K562 (cell line): ENCODE measurements at regions not wholly inside any gene's neighbourhood (a gene's known extent, or its start where the extent isn't known, plus 50 kb on each side); places are given as distances from the start of the nearest gene placed in this dataset.

Experiments used
- ATAC-seq: fragments of 200-7000 bp; cut with Tn5 transposase; 3 replicates; pipeline ENCODE4 v1.9.1; 2020; ENCODE audit warnings: moderate library complexity
- BruUV-seq: library from RNA; stranded (reverse); fragments of 400-500 nt; replicated peaks from 2 replicates; lab custom pipeline; 2021; lab: Mats Ljungman, UMichigan
- CTCF ChIA-PET: fragments of 300-600 bp; formaldehyde crosslinking; extraction: SDS; loops from one replicate; lab custom pipeline; 2021; ENCODE audit warnings: low intra/inter-chr PET ratio; lab: Yijun Ruan, JAX
- POLR2A ChIA-PET: fragments of 300-600, 350-650 bp; sonication (Branson Sonifier 250); formaldehyde crosslinking; extraction: SDS; loops from one replicate; lab custom pipeline; 2021; ENCODE audit warnings: antibody characterized with exemption, inconsistent platforms; lab: Yijun Ruan, JAX
- DNase-seq, 4 experiments: peaks; one replicate each; pipeline versions ENCODE4 v3.0.0 to v3.0.0-alpha.2; 2011 to 2018; ENCODE audit warnings: low spot score in 3 of 4, mixed read lengths in 3 of 4; ENCODE audit errors: extremely low read depth in 1 of 4
- FAIRE-seq: peaks from 2 replicates; lab custom pipeline; 2011; peaks lifted over from hg19 to GRCh38; lab: Jason Lieb, UNC
- H2AFZ ChIP-seq: 2 replicates; pipeline ENCODE4 v1.6.0; 2011; ENCODE audit warnings: low read depth, low read length, control low read depth, inconsistent platforms
- H3K27ac ChIP-seq: fragments of 200-600 bp; 3 replicates; pipeline ENCODE4 v1.8.0; 2011; ENCODE audit warnings: low read depth, mild to moderate bottlenecking, control low read depth, inconsistent platforms, low read length, moderate library complexity, mixed read lengths; ENCODE audit errors: extremely low read depth
- H3K27me3 ChIP-seq, 2 experiments: fragments of 300-600 bp in 1 of 2; 2 replicates in 1 of 2; 3 replicates in 1 of 2; pipeline versions ENCODE4 v1.6.0 to v1.8.0; 2011; ENCODE audit warnings: inconsistent platforms in 2 of 2, low read length in 2 of 2, mild to moderate bottlenecking in 1 of 2, mixed read lengths in 1 of 2, moderate library complexity in 1 of 2; ENCODE audit not compliant: control insufficient read depth in 2 of 2, insufficient read depth in 2 of 2
- H3K36me3 ChIP-seq: fragments of 300-600 bp; 3 replicates; pipeline ENCODE4 v1.8.0; 2011; ENCODE audit warnings: mild to moderate bottlenecking, low read length, inconsistent platforms; ENCODE audit not compliant: control insufficient read depth, insufficient read depth
- H3K4me1 ChIP-seq, 2 experiments: fragments of 200-600 bp in 1 of 2; replicated peaks in 1 of 2; 2 replicates in 1 of 2; 3 replicates in 1 of 2; pipeline versions ENCODE4 v1.5.1 to v1.8.0; 2011; ENCODE audit warnings: inconsistent platforms in 2 of 2, low read length in 2 of 2, mild to moderate bottlenecking in 1 of 2, mixed read lengths in 1 of 2, moderate library complexity in 1 of 2; ENCODE audit not compliant: control insufficient read depth in 2 of 2, insufficient read depth in 2 of 2
- H3K4me2 ChIP-seq: 2 replicates; pipeline ENCODE4 v1.6.1; 2011; ENCODE audit warnings: low read length, control low read depth, inconsistent platforms, mixed read lengths; ENCODE audit not compliant: insufficient read depth
- H3K4me3 ChIP-seq: fragments of 200-600 bp; sonication (generic), shearing (Covaris generic); 2 replicates; pipeline ENCODE4 v1.5.1; 2016; ENCODE audit warnings: control low read depth, inconsistent platforms
- H3K79me2 ChIP-seq: fragments of 200-600 bp; 3 replicates; pipeline ENCODE4 v1.8.0; 2011; ENCODE audit warnings: low read length, inconsistent platforms; ENCODE audit not compliant: control insufficient read depth, insufficient read depth
- H3K9ac ChIP-seq, 2 experiments: 2 replicates each; pipeline versions ENCODE4 v1.6.0 to v1.6.1; 2011; ENCODE audit warnings: low read depth in 2 of 2, low read length in 2 of 2, control low read depth in 1 of 2, inconsistent platforms in 1 of 2, mild to moderate bottlenecking in 1 of 2, mixed read lengths in 1 of 2; ENCODE audit not compliant: insufficient read depth in 1 of 2
- H3K9me1 ChIP-seq: one replicate; pipeline ENCODE4 v1.6.0; 2011; ENCODE audit warnings: inconsistent platforms, mild to moderate bottlenecking, low read length, moderate library complexity; ENCODE audit not compliant: control insufficient read depth, insufficient read depth
- H3K9me3 ChIP-seq: replicated peaks from 2 replicates; pipeline ENCODE4 v1.5.1; 2011; ENCODE audit warnings: low read depth, low read length, inconsistent platforms; ENCODE audit not compliant: control insufficient read depth, insufficient read depth
- H4K20me1 ChIP-seq: replicated peaks from 2 replicates; pipeline ENCODE4 v1.6.1; 2011; ENCODE audit warnings: low read length, inconsistent platforms, mixed read lengths; ENCODE audit not compliant: control insufficient read depth, insufficient read depth
- BRF1 ChIP-seq: IDR thresholded peaks from 3 replicates; pipeline ENCODE4 v1.6.1; 2011; ENCODE audit warnings: borderline replicate concordance, mild to moderate bottlenecking; ENCODE audit not compliant: insufficient read length; ENCODE audit errors: extremely low read depth
- ETS1 ChIP-seq: conservative IDR thresholded peaks from 2 replicates; pipeline ENCODE4 v1.6.1; 2011; ENCODE audit warnings: low read depth, mild to moderate bottlenecking, low read length; ENCODE audit not compliant: control insufficient read depth
- EZH2 ChIP-seq: IDR thresholded peaks from 2 replicates; pipeline ENCODE4 v1.6.1; 2012; ENCODE audit warnings: low read depth, mild to moderate bottlenecking, inconsistent platforms, low read length, borderline replicate concordance
- FOXA1 ChIP-seq: fragments of 450-650 bp; IDR thresholded peaks from 2 replicates; pipeline ENCODE4 v1.6.1; 2016; ENCODE audit warnings: mild to moderate bottlenecking, borderline replicate concordance
- HMG20B ChIP-seq: fragments of 250-450 bp; sonication (Bioruptor Pico); IDR thresholded peaks from 2 replicates; pipeline ENCODE4 v1.5.0; 2021; ENCODE audit warnings: mild to moderate bottlenecking
- KDM5B ChIP-seq: fragments of 200-600 bp; sonication (generic); IDR thresholded peaks from 2 replicates; pipeline ENCODE4 v1.6.1; 2012; ENCODE audit warnings: low read depth, mild to moderate bottlenecking, moderate library complexity, low read length, control low read depth, inconsistent platforms; ENCODE audit not compliant: insufficient replicate concordance
- NR3C1 ChIP-seq: sonication (generic); formaldehyde crosslinking; IDR thresholded peaks from 2 replicates; pipeline ENCODE4 v1.8.1; 2022; ENCODE audit warnings: missing genetic modification reagents
- PHB2 ChIP-seq: fragments of 450-650 bp; IDR thresholded peaks from 2 replicates; pipeline ENCODE4 v1.6.1; 2017; ENCODE audit warnings: low read depth
- POLR2G ChIP-seq: fragments of 200-400 bp; formaldehyde crosslinking; IDR thresholded peaks from 2 replicates; pipeline ENCODE4 v1.6.1; 2017; ENCODE audit warnings: low read depth, mild to moderate bottlenecking, antibody characterized with exemption, low read length, moderate library complexity
- PURB ChIP-seq: sonication (generic); formaldehyde crosslinking; IDR thresholded peaks from 2 replicates; pipeline ENCODE4 v1.9.0; 2021; ENCODE audit warnings: low read depth, mild to moderate bottlenecking, missing genetic modification reagents
- SMAD3 ChIP-seq: fragments of 450-650 bp; formaldehyde crosslinking; conservative IDR thresholded peaks from 2 replicates; pipeline ENCODE4 v1.4.0; 2020; ENCODE audit warnings: mild to moderate bottlenecking
- ZBED1 ChIP-seq: IDR thresholded peaks from 2 replicates; pipeline ENCODE4 v1.6.1; 2014
- ZNF124 ChIP-seq: sonication (generic); formaldehyde crosslinking; IDR thresholded peaks from 2 replicates; pipeline ENCODE4 v1.8.1; 2022; ENCODE audit warnings: missing genetic modification reagents
- ZNF695 ChIP-seq: fragments of 450-650 bp; formaldehyde crosslinking; IDR thresholded peaks from 2 replicates; pipeline ENCODE4 v1.4.0; 2020; ENCODE audit warnings: mild to moderate bottlenecking, moderate library complexity
- ZZZ3 ChIP-seq: fragments of 450-650 bp; IDR thresholded peaks from 2 replicates; pipeline ENCODE4 v1.6.1; 2016; ENCODE audit warnings: antibody characterized with exemption, mild to moderate bottlenecking, moderate library complexity
- WGBS: fragments of 100-300 bp; shearing (Covaris generic); methylation state at CpG from one replicate; pipeline ENCODE4 v1.1.6; 2016; ENCODE audit warnings: low coverage, mixed read lengths; ENCODE audit not compliant: insufficient coverage; ENCODE audit errors: missing lambda C conversion rate; 5-methylcytosine and 5-hydroxymethylcytosine counted together
- in situ Hi-C: fragments of 300-500 bp; cut with MboI; formaldehyde crosslinking; loops from 4 replicates; pipeline ENCODE4 v1.15.0; 2018; ENCODE audit warnings: inconsistent platforms, mixed read lengths
- intact Hi-C: fragments of 100-400 bp; cut with micrococcal nuclease; formaldehyde crosslinking; loops from 2 replicates; pipeline ENCODE4 v1.14.2; 2022
- TF ChIP-seq, protein P1 (sequence below): fragments of 450-650 bp; IDR thresholded peaks from 2 replicates; pipeline ENCODE4 v1.6.1; 2017; ENCODE audit warnings: mild to moderate bottlenecking, moderate library complexity
- TF ChIP-seq, protein P2 (sequence below): sonication (generic); formaldehyde crosslinking; IDR thresholded peaks from 2 replicates; pipeline ENCODE4 v1.8.1; 2022; ENCODE audit warnings: missing genetic modification reagents

DNA sequence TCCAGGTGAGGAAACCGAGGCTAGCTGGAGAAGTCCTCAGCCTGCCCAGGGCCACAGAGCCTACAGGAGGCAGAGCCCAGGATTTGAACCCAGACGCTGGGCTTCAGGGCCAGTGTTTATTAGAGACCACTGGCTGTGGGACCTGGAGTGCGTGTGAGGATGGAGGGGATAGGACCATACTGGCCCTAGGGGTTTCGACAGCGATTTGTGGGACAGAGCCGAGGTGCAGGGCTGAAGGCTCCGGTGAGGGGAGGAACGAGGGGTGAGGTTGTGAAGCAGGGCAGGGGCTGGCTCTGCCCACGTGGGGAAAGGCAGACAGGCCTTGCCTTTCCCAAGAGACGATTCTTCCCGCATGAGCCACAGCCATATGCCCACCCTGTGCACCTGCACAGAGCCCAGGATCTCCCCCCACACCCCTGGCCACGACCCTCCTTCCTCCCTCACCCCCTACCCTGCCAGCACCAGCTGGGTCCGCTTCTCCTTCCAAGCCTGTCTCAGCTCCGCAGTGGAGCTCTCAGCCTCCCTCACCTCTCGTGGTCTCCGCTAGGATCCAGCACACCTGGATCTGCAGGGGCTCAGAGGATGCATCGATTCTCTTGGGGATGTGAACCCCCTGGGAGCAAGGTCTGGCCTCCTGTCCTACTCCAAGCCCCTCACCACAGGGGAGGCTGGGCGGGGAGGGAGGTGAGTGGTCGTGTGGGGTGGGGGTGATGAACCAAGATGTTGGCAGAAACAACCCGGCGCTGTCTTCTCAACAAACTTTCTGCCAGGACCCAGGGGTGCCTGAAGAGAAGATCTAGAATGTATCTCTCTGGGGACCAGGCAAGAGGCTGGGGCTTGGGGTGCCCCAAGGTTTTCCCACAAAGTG is 58.4 kb downstream of the RTL6 start:
- H4K20me1 ChIP-seq = no peaks in the 10 kb centered on the region
- no peak overlapping the region for H3K9ac ChIP-seq
- no peaks in the 10 kb centered on the region for H3K9me3 ChIP-seq
- ChIA-PET POLR2A (no interaction called here), CTCF (no interaction called here)
- H3K79me2 ChIP-seq = no peaks in the 10 kb centered on the region
- H3K4me2 ChIP-seq = no peak overlapping the region
- BruUV-seq = no TSS peak
- H3K4me3 ChIP-seq = no peak overlapping the region
- no peak overlapping the region for H3K27ac ChIP-seq
- TF ChIP-seq, protein P1, sequence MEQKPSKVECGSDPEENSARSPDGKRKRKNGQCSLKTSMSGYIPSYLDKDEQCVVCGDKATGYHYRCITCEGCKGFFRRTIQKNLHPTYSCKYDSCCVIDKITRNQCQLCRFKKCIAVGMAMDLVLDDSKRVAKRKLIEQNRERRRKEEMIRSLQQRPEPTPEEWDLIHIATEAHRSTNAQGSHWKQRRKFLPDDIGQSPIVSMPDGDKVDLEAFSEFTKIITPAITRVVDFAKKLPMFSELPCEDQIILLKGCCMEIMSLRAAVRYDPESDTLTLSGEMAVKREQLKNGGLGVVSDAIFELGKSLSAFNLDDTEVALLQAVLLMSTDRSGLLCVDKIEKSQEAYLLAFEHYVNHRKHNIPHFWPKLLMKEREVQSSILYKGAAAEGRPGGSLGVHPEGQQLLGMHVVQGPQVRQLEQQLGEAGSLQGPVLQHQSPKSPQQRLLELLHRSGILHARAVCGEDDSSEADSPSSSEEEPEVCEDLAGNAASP = no peak
- no peak for TF ChIP-seq NR3C1 (CRISPR knock-in tag)
- TF ChIP-seq, protein P2, sequence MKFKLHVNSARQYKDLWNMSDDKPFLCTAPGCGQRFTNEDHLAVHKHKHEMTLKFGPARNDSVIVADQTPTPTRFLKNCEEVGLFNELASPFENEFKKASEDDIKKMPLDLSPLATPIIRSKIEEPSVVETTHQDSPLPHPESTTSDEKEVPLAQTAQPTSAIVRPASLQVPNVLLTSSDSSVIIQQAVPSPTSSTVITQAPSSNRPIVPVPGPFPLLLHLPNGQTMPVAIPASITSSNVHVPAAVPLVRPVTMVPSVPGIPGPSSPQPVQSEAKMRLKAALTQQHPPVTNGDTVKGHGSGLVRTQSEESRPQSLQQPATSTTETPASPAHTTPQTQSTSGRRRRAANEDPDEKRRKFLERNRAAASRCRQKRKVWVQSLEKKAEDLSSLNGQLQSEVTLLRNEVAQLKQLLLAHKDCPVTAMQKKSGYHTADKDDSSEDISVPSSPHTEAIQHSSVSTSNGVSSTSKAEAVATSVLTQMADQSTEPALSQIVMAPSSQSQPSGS (CRISPR knock-in tag) = no peak
- no peak for TF ChIP-seq KDM5B
- TF ChIP-seq PHB2 = no peak
- TF ChIP-seq PURB (CRISPR knock-in tag) = no peak
- no peak for TF ChIP-seq ZZZ3
- TF ChIP-seq BRF1 = no peak
- no peak for TF ChIP-seq ZNF695
- no peak for TF ChIP-seq ZNF124
- no peak for TF ChIP-seq SMAD3 (CRISPR knock-in tag)
- TF ChIP-seq FOXA1 = no peak
- TF ChIP-seq ETS1 = no peak
- no peak for TF ChIP-seq ZBED1
- no peak for TF ChIP-seq HMG20B (CRISPR knock-in tag)
- no peak for TF ChIP-seq EZH2
- TF ChIP-seq POLR2G = no peak
- peaks cover 0 to 51% of the 10 kb centered on the region in 2 experiments; a peak in 3 of 5 replicates for H3K27me3 ChIP-seq
- no peak for DNase-seq
- intact Hi-C loops = no loop called here
- 1% methylated on average over 13 of the region's 21 CpGs for WGBS
- H3K9me1 ChIP-seq = no peaks in the 10 kb centered on the region
- H2AFZ ChIP-seq = no peak overlapping the region
- H3K4me1 ChIP-seq = no peaks in the 10 kb centered on the region
- no peaks in the 10 kb centered on the region for H3K36me3 ChIP-seq
- in situ Hi-C loops = no loop called here
- ATAC-seq = no peak
- no peak for FAIRE-seq
